Panc1 (cell line): ENCODE measurements at regions not wholly inside any gene's neighbourhood (a gene's known extent, or its start where the extent isn't known, plus 50 kb on each side); places are given as distances from the start of the nearest gene placed in this dataset.

Experiments used
- ATAC-seq: fragments of 200-7000 bp; cut with Tn5 transposase; 2 replicates; pipeline ENCODE4 v1.9.1; 2020; ENCODE audit warnings: mild to moderate bottlenecking, moderate library complexity
- BruUV-seq: library from RNA; stranded (reverse); fragments of 400-500 nt; replicated peaks from 2 replicates; lab custom pipeline; 2021; lab: Mats Ljungman, UMichigan
- CTCF ChIA-PET: fragments of 300-600 bp; sonication (Branson Sonifier 250); formaldehyde crosslinking; loops from one replicate; lab custom pipeline; 2022; ENCODE audit warnings: antibody characterized with exemption; lab: Charles Lee
- POLR2A ChIA-PET: fragments of 300-600 bp; sonication (Branson Sonifier 250); formaldehyde crosslinking; loops from one replicate; lab custom pipeline; 2022; ENCODE audit warnings: antibody characterized with exemption; lab: Charles Lee
- DNase-seq: peaks from one replicate; pipeline ENCODE4 v3.0.0-alpha.2; 2010; ENCODE audit warnings: low read depth, low spot score
- H3K27ac ChIP-seq: 2 replicates; pipeline ENCODE4 v1.5.1; 2011; ENCODE audit warnings: mild to moderate bottlenecking, low read length, inconsistent platforms
- H3K27me3 ChIP-seq: fragments of 200-500 bp; sonication (Bioruptor generic); 2 replicates; pipeline ENCODE4 v1.6.0; 2014; ENCODE audit warnings: low read length, inconsistent platforms; ENCODE audit not compliant: control insufficient read depth, insufficient read depth
- H3K36me3 ChIP-seq: fragments of 200-500 bp; sonication (Bioruptor generic); 2 replicates; pipeline ENCODE4 v1.5.1; 2014; ENCODE audit warnings: inconsistent platforms, mild to moderate bottlenecking, low read length, moderate library complexity; ENCODE audit not compliant: control insufficient read depth, insufficient read depth
- H3K4me1 ChIP-seq: 2 replicates; pipeline ENCODE4 v1.5.1; 2011; ENCODE audit warnings: inconsistent platforms, mild to moderate bottlenecking, low read length, moderate library complexity; ENCODE audit not compliant: control insufficient read depth, insufficient read depth
- H3K4me3 ChIP-seq, 2 experiments: 2 replicates each; pipeline ENCODE4 v1.5.1; 2011 to 2012; ENCODE audit warnings: low read depth in 2 of 2, low read length in 2 of 2, mild to moderate bottlenecking in 2 of 2, inconsistent platforms in 1 of 2, moderate library complexity in 1 of 2
- H3K9me3 ChIP-seq: fragments of 200-500 bp; sonication (Bioruptor generic); 2 replicates; pipeline ENCODE4 v1.5.1; 2014; ENCODE audit warnings: low read depth, mild to moderate bottlenecking, inconsistent platforms, low read length, moderate library complexity; ENCODE audit not compliant: control insufficient read depth, insufficient read depth
- POLR2AphosphoS5 ChIP-seq: IDR thresholded peaks from 2 replicates; pipeline ENCODE4 v1.6.1; 2012; ENCODE audit warnings: mild to moderate bottlenecking, low read depth, low read length, moderate library complexity
- SIN3A ChIP-seq: IDR thresholded peaks from 2 replicates; pipeline ENCODE4 v1.6.1; 2012; ENCODE audit warnings: low read depth, mild to moderate bottlenecking, low read length, moderate library complexity, borderline replicate concordance; ENCODE audit not compliant: insufficient read depth
- TCF7L2 ChIP-seq: IDR thresholded peaks from 2 replicates; pipeline ENCODE4 v1.6.1; 2011; ENCODE audit warnings: mild to moderate bottlenecking, low read depth, low read length, inconsistent platforms
- in situ Hi-C: cut with HindIII; loops from 2 replicates; pipeline ENCODE4 v1.10.0; 2016; ENCODE audit warnings: low sequenced_read_pairs, low pct_unique_long_range_greater_than_20kb
- intact Hi-C: fragments of 100-400 bp; cut with micrococcal nuclease; formaldehyde crosslinking; loops from one replicate; pipeline ENCODE4 v1.10.0; 2022; ENCODE audit not compliant: unreplicated experiment
- TF ChIP-seq, protein P1 (sequence below): fragments of 450-650 bp; IDR thresholded peaks from 2 replicates; pipeline ENCODE4 v1.5.1; 2017; ENCODE audit warnings: mild to moderate bottlenecking
- TF ChIP-seq, protein P2 (sequence below), 2 experiments: IDR thresholded peaks; 2 replicates each; pipeline ENCODE4 v1.6.1; 2011 to 2012; ENCODE audit warnings: low read depth in 2 of 2, control low read depth in 1 of 2, low read length in 1 of 2, mild to moderate bottlenecking in 1 of 2, moderate library complexity in 1 of 2; ENCODE audit not compliant: insufficient read depth in 1 of 2

GRCh38 chr14:44700184-44700583 is 193.1 kb upstream of the FSCB start:
- no TSS peak for BruUV-seq
- CTCF ChIA-PET = no interaction called here
- TF ChIP-seq, protein P1, sequence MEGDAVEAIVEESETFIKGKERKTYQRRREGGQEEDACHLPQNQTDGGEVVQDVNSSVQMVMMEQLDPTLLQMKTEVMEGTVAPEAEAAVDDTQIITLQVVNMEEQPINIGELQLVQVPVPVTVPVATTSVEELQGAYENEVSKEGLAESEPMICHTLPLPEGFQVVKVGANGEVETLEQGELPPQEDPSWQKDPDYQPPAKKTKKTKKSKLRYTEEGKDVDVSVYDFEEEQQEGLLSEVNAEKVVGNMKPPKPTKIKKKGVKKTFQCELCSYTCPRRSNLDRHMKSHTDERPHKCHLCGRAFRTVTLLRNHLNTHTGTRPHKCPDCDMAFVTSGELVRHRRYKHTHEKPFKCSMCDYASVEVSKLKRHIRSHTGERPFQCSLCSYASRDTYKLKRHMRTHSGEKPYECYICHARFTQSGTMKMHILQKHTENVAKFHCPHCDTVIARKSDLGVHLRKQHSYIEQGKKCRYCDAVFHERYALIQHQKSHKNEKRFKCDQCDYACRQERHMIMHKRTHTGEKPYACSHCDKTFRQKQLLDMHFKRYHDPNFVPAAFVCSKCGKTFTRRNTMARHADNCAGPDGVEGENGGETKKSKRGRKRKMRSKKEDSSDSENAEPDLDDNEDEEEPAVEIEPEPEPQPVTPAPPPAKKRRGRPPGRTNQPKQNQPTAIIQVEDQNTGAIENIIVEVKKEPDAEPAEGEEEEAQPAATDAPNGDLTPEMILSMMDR = no peak
- TF ChIP-seq, protein P2, sequence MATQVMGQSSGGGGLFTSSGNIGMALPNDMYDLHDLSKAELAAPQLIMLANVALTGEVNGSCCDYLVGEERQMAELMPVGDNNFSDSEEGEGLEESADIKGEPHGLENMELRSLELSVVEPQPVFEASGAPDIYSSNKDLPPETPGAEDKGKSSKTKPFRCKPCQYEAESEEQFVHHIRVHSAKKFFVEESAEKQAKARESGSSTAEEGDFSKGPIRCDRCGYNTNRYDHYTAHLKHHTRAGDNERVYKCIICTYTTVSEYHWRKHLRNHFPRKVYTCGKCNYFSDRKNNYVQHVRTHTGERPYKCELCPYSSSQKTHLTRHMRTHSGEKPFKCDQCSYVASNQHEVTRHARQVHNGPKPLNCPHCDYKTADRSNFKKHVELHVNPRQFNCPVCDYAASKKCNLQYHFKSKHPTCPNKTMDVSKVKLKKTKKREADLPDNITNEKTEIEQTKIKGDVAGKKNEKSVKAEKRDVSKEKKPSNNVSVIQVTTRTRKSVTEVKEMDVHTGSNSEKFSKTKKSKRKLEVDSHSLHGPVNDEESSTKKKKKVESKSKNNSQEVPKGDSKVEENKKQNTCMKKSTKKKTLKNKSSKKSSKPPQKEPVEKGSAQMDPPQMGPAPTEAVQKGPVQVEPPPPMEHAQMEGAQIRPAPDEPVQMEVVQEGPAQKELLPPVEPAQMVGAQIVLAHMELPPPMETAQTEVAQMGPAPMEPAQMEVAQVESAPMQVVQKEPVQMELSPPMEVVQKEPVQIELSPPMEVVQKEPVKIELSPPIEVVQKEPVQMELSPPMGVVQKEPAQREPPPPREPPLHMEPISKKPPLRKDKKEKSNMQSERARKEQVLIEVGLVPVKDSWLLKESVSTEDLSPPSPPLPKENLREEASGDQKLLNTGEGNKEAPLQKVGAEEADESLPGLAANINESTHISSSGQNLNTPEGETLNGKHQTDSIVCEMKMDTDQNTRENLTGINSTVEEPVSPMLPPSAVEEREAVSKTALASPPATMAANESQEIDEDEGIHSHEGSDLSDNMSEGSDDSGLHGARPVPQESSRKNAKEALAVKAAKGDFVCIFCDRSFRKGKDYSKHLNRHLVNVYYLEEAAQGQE (IDR thresholded peaks at IDR 0.05; ENCODE audit: insufficient read depth in 1 of 2, low read depth in 2 of 2, low read length in 1 of 2) = no peak
- TF ChIP-seq SIN3A = no peak
- no peak for TF ChIP-seq POLR2AphosphoS5
- no peak for TF ChIP-seq TCF7L2
- H3K36me3 ChIP-seq = no peaks in the 10 kb centered on the region
- no peak for DNase-seq
- H3K27me3 ChIP-seq = no peaks in the 10 kb centered on the region
- POLR2A ChIA-PET = no interaction called here
- no peak overlapping the region for H3K27ac ChIP-seq
- no peak overlapping the region for H3K4me3 ChIP-seq
- no peaks in the 10 kb centered on the region for H3K9me3 ChIP-seq
- H3K4me1 ChIP-seq = no peaks in the 10 kb centered on the region
- ATAC-seq = no peak
- intact Hi-C loops (no loop called here), in situ Hi-C loops (no loop called here)

DNA sequence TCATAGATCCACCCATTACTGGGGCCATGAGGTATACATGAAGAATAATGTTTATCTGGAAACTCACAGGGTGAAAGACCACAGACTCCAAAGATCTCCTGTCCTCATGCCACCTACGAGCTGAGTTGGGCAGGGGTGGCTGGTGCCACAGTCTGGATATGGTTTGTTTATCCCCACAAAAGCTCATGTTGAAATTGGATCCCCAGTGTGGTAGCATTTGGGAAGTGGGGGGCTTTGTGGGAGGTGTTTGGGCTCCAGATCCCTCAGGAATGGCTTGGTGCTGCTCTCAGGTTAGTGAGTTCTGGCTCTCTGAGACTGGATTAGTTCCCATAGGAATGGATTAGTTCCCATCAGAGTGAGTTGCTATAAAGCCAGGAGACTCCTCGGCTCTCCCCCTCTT is 192.3 kb upstream of the FSCB start:
- ATAC-seq (no peak), DNase-seq (no peak)
- in situ Hi-C loops = no loop called here
- Histone ChIP-seq H3K9me3 (no peaks in the 10 kb centered on the region), H3K36me3 (no peaks in the 10 kb centered on the region), H3K4me3 (no peak overlapping the region), H3K27ac (no peak overlapping the region), H3K4me1 (no peaks in the 10 kb centered on the region), H3K27me3 (no peaks in the 10 kb centered on the region)
- no TSS peak for BruUV-seq
- TF ChIP-seq, protein P2 (IDR thresholded peaks at IDR 0.05; ENCODE audit: insufficient read depth in 1 of 2, low read depth in 2 of 2, low read length in 1 of 2) = no peak
- TF ChIP-seq SIN3A (no peak), POLR2AphosphoS5 (no peak), TCF7L2 (no peak)
- intact Hi-C loops = no loop called here
- ChIA-PET POLR2A (no interaction called here), CTCF (no interaction called here)
